Heart left ventricle (tissue), 13 donors: ENCODE measurements at regions not wholly inside any gene's neighbourhood (a gene's known extent, or its start where the extent isn't known, plus 50 kb on each side); places are given as distances from the start of the nearest gene placed in this dataset.

Experiments used
- POLR2A ChIP-seq, 2 donors: fragments of 450-650 bp; IDR thresholded peaks; one replicate each; pipeline ENCODE4 v1.6.1; 2017; ENCODE audit warnings: antibody characterized with exemption in 2 of 2, mild to moderate bottlenecking in 2 of 2, moderate library complexity in 2 of 2
- TF ChIP-seq, protein P1 (sequence below), 12 donors: fragments of 200-600 bp; sonication (generic) in 4 of 12; IDR thresholded peaks; one replicate each; pipeline versions ENCODE4 v1.5.0 to v1.8.0; 2018 to 2022; ENCODE audit warnings: antibody characterized with exemption in 12 of 12, mild to moderate bottlenecking in 5 of 12
- donor health status: ischemic (EF 13 %, LVEDD 7.1; RV severe dilation, severe dysfunction).
- donor health status: DM: no; HTN: yes; CAD: no.
- donor health status: DM: no; HTN: no; CAD: no.
- donor health status: ischemic (EF 25% LVEDD 6.9; RV normal size, moderate dysfunction).
- donor health status: ischemic (EF 25% LVEDD 5.7; RV mildly dilated, moderate dysfunction).
- donor health status: ischemic (EF 35%, LVEDD 5.7; RV mildly dilated, moderate dysfunction).
- donor health status: nonischemic (EF 11% LVEDD 7.7; RV severe dilation, severe dysfunction).
- donor health status: DM: yes; HTN: yes; CAD: no.
- donor health status: PGD.
- donor health status: ischemic (EF 29% LVEDD 5.4; RV normal size, mild dysfunction).
- donor health status: nonischemic (EF 23%, LVEDD 6.1; RV moderate dilation, normal function).

DNA sequence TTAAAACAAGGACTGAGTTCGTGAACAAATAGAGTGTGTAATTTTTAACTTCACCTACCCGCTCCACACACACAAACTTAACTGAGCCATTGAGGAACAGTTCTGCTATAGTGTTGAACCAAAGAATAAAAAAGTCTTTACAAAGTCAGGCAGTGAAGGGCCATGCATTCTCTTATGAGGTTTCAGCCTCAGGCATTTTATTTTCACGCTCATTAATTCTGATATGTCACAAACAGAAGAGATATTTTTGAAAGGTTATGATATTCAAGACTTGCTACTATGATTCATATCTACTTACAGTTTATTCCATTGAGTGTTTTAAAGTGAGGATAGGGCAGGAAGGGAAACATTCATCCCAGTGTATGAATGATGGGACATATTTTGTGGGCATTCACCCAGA is 282.2 kb downstream of the SLITRK5 start:
- TF ChIP-seq, protein P1, sequence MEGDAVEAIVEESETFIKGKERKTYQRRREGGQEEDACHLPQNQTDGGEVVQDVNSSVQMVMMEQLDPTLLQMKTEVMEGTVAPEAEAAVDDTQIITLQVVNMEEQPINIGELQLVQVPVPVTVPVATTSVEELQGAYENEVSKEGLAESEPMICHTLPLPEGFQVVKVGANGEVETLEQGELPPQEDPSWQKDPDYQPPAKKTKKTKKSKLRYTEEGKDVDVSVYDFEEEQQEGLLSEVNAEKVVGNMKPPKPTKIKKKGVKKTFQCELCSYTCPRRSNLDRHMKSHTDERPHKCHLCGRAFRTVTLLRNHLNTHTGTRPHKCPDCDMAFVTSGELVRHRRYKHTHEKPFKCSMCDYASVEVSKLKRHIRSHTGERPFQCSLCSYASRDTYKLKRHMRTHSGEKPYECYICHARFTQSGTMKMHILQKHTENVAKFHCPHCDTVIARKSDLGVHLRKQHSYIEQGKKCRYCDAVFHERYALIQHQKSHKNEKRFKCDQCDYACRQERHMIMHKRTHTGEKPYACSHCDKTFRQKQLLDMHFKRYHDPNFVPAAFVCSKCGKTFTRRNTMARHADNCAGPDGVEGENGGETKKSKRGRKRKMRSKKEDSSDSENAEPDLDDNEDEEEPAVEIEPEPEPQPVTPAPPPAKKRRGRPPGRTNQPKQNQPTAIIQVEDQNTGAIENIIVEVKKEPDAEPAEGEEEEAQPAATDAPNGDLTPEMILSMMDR (IDR thresholded peaks at IDR 0.05), result no peak
- no peak for TF ChIP-seq POLR2A (IDR thresholded peaks at IDR 0.05)
